Neutrophil (primary cell): ENCODE measurements at regions not wholly inside any gene's neighbourhood (a gene's known extent, or its start where the extent isn't known, plus 50 kb on each side); places are given as distances from the start of the nearest gene placed in this dataset.

Experiments
- H3K27ac ChIP-seq: fragments of 200-600 bp; sonication (generic); 2 replicates; pipeline ENCODE4 v1.5.1; 2016; ENCODE audit warnings: mild to moderate bottlenecking, moderate library complexity
- H3K27me3 ChIP-seq: fragments of 200-600 bp; sonication (generic); 2 replicates; pipeline ENCODE4 v1.6.0; 2016; ENCODE audit warnings: mild to moderate bottlenecking
- H3K36me3 ChIP-seq: fragments of 200-600 bp; sonication (generic); 2 replicates; pipeline ENCODE4 v1.5.1; 2017
- H3K4me1 ChIP-seq, 2 experiments: fragments of 200-600 bp in 1 of 2; sonication (generic) in 1 of 2; 1 replicate in 1 of 2; 2 replicates in 1 of 2; pipeline versions ENCODE4 v1.5.1 to v1.6.1; 2013 to 2016; ENCODE audit warnings: low read depth in 1 of 2, low read length in 1 of 2, mild to moderate bottlenecking in 1 of 2, moderate library complexity in 1 of 2; ENCODE audit not compliant: control insufficient read depth in 1 of 2, insufficient read depth in 1 of 2
- H3K4me3 ChIP-seq, 2 experiments: fragments of 200-600 bp in 1 of 2; sonication (generic) in 1 of 2; 1 replicate in 1 of 2; 2 replicates in 1 of 2; pipeline ENCODE4 v1.5.1; 2013 to 2016; ENCODE audit warnings: low read depth in 1 of 2, low read length in 1 of 2, mild to moderate bottlenecking in 1 of 2, moderate library complexity in 1 of 2
- H3K9me3 ChIP-seq: fragments of 200-600 bp; sonication (generic); 2 replicates; pipeline ENCODE4 v1.5.1; 2016
- CTCF ChIP-seq: fragments of 200-600 bp; sonication (generic); IDR thresholded peaks from 2 replicates; pipeline ENCODE4 v1.5.1; 2016; ENCODE audit warnings: antibody characterized with exemption

- no peaks in the 10 kb centered on the region for H3K36me3 ChIP-seq
- no peak overlapping the region for H3K4me3 ChIP-seq
- no peak overlapping the region for H3K27ac ChIP-seq
- no peaks in the 10 kb centered on the region for H3K4me1 ChIP-seq
- no peak for TF ChIP-seq CTCF
- peaks cover 28% of the 10 kb centered on the region for H3K27me3 ChIP-seq
- H3K9me3 ChIP-seq = no peaks in the 10 kb centered on the region
Measured at GRCh38 chr1:22234476-22235030, 91.7 kb upstream of the WNT4 start.

- no peak overlapping the region for H3K4me3 ChIP-seq
- no peak for TF ChIP-seq CTCF
- no peaks in the 10 kb centered on the region for H3K36me3 ChIP-seq
- no peak overlapping the region for H3K27ac ChIP-seq
- H3K27me3 ChIP-seq = peaks cover 28% of the 10 kb centered on the region
- H3K9me3 ChIP-seq = no peaks in the 10 kb centered on the region
- no peaks in the 10 kb centered on the region for H3K4me1 ChIP-seq
Measured at GRCh38 chr1:22236166-22236565, 93.3 kb upstream of the WNT4 start.

- Histone ChIP-seq H3K9me3 (no peaks in the 10 kb centered on the region), H3K36me3 (no peaks in the 10 kb centered on the region), H3K27ac (no peak overlapping the region), H3K4me1 (no peaks in the 10 kb centered on the region), H3K4me3 (no peak overlapping the region), H3K27me3 (peaks cover 28% of the 10 kb centered on the region)
- TF ChIP-seq CTCF = no peak
Measured at GRCh38 chr1:22236900-22237299, 94.0 kb upstream of the WNT4 start.

- H3K9me3 ChIP-seq = no peaks in the 10 kb centered on the region
- no peaks in the 10 kb centered on the region for H3K36me3 ChIP-seq
- peaks cover 28% of the 10 kb centered on the region for H3K27me3 ChIP-seq
- no peak overlapping the region for H3K4me3 ChIP-seq
- H3K27ac ChIP-seq = no peak overlapping the region
- H3K4me1 ChIP-seq = no peaks in the 10 kb centered on the region
- TF ChIP-seq CTCF = no peak
Measured at GRCh38 chr1:22237433-22238093, 94.7 kb upstream of the WNT4 start.

GRCh38 chr1:22238356-22239224 is 95.7 kb upstream of the WNT4 start:
- H3K4me3 ChIP-seq = no peak overlapping the region
- H3K36me3 ChIP-seq = no peaks in the 10 kb centered on the region
- no peaks in the 10 kb centered on the region for H3K4me1 ChIP-seq
- H3K27me3 ChIP-seq = peaks cover 25% of the 10 kb centered on the region
- H3K9me3 ChIP-seq = no peaks in the 10 kb centered on the region
- no peak for TF ChIP-seq CTCF
- no peak overlapping the region for H3K27ac ChIP-seq
